GM21529 (cell line): ENCODE measurements at regions not wholly inside any gene's neighbourhood (a gene's known extent, or its start where the extent isn't known, plus 50 kb on each side); places are given as distances from the start of the nearest gene placed in this dataset.

Source experiments
- ATAC-seq: cut with Tn5 transposase; IDR thresholded peaks from one replicate; pipeline ENCODE4 v1.9.1; 2021; ENCODE audit not compliant: unreplicated experiment

- ATAC-seq = no peak
Observed at GRCh38 chr6:98107801-98108200, 726.6 kb upstream of the POU3F2 start.

GRCh38 chr6:98116455-98116854 lies 717.9 kb upstream of the POU3F2 start:
- ATAC-seq = no peak

DNA sequence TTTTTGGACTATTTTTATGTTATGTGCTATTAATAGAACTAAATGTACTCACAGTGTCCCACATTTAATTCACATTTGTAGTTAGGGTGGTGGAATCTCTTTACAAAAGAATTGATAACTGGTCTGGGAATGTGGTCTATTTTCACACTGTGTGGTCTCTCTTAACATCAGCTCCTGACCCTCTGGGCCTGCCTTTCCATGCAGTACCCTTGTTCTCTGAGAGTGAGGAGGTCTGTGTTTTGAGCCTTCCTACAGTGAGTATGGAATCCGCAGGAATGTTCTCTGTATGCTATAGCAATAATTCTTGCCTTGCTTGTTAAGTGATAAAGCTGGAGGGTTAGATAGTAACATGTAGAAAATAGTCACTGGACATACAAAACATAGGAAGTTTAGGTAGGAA lies 717.3 kb upstream of the POU3F2 start:
- ATAC-seq = no peak

- no peak for ATAC-seq
Observed at GRCh38 chr6:98118397-98119045, 715.9 kb upstream of the POU3F2 start.

- ATAC-seq = no peak
Observed at GRCh38 chr6:98124171-98124570, 710.2 kb upstream of the POU3F2 start.

GRCh38 chr6:98131290-98131990 lies 702.9 kb upstream of the POU3F2 start:
- ATAC-seq = no peak

- ATAC-seq = no peak
Observed at GRCh38 chr6:98136333-98136732, 698.0 kb upstream of the POU3F2 start.

- ATAC-seq = no peak
Observed at GRCh38 chr6:98137391-98137790, 697.0 kb upstream of the POU3F2 start.

GRCh38 chr6:98142839-98143238 lies 691.5 kb upstream of the POU3F2 start:
- no peak for ATAC-seq

DNA sequence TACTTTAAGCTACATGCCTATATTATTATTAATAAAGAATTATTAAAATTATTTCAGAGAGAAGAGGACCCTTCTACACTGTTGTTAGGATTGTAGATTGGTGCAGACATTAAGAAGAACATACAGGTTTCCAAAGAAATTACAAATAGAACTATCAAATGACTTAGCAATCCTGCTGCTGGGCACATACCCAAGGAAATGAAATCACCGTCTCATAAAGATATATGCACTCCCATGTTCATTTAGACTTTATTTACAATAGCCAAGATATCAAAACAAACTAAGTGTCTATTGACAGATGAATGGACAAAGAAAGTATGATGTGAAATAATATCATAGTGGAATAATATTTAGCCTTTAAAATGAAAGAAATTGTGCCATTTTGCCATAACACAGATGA lies 687.7 kb upstream of the POU3F2 start:
- no peak for ATAC-seq

DNA sequence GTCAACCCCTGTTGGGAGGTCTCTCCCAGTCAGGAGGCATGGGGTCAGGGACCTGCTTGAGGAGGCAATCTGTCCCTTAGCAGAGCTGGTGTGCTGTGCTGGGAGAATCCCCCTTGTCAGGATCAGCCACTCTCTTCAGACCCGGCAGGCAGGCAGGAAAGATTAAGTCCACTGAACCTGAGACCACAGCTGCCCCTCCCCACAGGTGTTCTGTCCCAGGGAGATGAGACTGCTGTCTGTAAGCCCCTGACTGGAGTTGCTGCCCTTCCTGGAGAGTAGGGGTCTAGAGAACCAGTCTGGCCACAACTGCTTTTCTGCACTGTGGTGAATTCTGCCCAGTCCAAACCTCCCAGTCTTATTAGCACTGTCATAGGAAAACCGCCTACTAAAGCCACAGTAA lies 677.8 kb upstream of the POU3F2 start:
- ATAC-seq = no peak

DNA sequence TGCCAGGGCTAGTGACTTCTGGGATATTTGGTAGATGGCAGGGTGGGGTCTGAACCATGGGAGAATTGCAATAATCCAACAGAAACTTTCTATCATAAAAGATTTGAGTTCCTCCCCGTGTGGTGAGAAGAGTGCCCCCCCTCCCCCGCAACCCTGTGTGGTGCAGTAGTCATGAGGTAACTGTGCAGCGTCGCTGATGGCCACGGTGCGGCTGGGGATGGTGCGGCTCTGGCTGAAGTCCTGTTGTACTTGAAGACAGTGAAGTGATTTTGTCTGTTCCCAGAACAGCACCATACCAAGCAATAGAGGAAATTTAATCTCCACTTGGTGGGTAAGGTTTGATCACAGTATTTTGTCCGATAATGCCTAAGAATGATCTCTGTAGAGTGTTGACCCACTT lies 654.8 kb upstream of the POU3F2 start:
- ATAC-seq = no peak

DNA sequence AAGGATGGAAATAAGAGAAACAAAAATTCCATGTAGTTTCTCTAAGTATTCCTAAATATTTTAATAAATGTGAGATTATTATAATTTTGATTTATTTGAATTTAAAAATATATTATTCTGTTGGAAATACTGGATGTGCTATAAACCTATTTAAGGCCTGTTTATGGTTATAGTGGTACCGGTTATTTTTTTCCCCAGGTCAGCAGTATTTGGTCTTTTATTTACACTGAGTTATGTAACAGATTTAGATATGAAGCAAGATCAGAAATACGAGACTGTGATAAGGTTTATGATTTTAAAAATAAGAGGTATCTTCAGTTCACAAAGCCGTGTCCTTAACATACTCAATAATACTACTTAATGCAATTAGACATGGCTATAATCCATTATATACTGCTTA lies 634.3 kb upstream of the POU3F2 start:
- no peak for ATAC-seq

DNA sequence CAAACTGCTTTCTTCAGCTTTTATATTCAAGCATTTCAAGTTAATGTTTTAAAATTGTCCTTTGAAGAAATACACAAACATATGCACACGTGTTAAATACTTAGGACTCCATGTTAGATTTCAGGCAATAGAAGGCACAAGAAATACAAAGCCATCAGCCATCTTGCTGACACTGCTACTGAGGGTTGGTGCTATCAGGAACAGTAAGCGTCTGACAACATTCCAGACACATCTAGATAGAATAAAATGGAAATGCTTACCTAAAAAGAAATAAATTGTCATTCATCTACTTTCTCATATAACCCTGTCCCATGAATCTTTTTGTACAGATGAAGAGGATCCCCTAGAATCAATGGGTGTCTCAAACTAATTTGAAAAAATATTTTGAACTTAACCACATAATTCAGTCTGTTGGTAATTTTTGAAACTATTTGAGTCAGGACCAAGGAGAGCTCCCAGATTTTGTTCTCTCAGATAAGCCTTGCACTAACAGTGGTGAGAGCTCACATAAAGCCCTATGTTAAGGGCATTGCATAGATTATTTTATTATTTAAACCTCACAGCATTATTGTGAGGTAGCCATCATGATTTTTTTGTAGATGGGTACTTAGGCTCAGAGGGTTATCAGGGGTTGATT lies 631.1 kb upstream of the POU3F2 start:
- no peak for ATAC-seq

- no peak for ATAC-seq
Observed at GRCh38 chr6:98212468-98212867, 621.9 kb upstream of the POU3F2 start.

GRCh38 chr6:98215531-98215930 lies 618.8 kb upstream of the POU3F2 start:
- no peak for ATAC-seq

DNA sequence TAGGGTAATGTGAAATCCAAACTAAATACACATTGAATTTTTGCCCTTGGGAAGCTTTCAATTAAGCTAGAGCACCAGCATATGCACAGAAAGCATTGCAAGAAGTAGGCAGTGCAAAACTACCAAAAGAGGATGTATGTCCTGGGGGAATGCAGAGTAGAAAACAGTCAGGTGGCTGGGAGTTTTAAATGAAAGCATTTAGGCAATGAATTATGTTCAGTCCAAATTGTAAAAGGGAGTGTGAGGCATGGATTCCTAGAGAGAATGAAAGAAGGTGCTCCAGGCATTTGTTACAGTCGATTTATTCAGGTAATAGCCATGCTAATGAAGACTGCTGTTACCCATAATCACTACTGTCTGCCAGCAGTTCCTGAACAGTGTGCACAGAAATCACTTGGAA lies 604.1 kb upstream of the POU3F2 start:
- ATAC-seq = no peak

DNA sequence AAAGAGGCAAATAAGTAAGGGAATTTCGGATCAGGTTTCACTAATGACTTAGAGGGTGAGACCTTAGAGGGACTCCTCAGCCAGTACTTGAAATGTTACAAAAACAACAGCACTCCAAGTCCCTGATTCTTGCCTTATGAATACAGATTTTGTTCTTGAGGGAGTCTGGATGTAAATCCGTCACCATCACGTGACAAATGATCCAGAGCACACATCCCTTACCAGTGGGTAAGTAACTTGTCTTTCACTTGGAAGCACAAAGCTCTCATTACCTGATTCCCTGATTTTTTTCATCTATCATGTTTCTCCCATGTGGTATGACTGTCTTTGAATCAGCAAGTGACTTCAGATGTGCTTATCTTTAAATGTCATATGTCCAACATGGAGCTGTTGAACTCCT lies 595.3 kb upstream of the POU3F2 start:
- ATAC-seq = no peak

DNA sequence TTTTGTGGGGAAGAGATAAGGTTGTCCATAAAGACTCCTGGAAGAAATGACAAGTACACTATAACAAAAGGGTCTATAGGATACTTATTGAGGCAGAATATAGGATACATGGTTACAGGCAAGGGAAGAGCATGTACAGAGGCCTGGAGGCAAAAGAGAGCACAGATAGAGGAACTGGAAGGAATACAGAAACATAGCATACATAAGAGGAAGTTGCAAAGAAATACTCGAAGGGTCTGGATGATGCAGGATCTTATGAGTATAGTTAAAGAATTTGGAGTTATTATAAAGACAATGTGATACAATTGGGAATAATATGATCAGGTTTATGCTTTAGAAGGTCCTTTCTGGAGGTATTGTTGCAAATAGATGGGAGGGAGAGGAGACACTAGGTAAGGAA lies 592.7 kb upstream of the POU3F2 start:
- no peak for ATAC-seq

GRCh38 chr6:98254624-98255023 lies 579.8 kb upstream of the POU3F2 start:
- ATAC-seq = no peak

DNA sequence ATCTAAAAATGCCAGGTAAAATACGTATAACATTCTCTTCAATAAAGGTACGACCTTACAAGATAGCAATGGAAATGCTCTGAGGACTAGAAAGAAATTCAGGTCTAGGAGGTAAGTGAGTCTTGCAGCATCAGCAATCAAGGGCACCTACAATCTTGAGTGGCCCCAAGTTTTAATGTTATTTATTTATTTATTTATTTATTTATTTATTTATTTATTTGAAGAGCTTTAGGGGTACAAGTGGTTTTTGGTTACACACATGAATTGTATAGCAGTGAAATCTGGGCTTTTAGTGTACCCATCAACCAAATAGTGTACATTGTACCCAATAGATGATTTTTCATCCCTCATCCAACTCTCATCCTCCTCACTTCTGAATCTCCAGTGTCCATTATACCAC lies 574.0 kb upstream of the POU3F2 start:
- ATAC-seq = no peak

DNA sequence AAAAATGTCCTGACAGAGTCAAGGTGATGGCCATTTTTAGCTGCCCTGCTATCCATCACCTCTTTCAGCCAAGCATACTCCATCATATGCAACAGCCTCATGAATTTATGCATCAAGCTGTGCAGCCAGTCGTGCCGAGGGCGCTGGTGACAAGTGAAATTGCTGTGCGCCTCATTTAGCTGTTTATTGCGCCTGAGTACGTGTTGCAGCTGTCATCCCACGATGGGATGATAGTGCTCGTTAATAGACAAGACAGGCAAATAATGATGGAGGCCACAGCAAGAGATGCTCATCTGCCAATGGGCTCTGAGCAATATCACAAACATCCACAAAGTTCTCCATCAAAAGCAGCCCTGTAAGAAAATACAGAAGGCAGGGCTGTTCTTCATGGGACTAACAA lies 562.3 kb upstream of the POU3F2 start:
- ATAC-seq = no peak

DNA sequence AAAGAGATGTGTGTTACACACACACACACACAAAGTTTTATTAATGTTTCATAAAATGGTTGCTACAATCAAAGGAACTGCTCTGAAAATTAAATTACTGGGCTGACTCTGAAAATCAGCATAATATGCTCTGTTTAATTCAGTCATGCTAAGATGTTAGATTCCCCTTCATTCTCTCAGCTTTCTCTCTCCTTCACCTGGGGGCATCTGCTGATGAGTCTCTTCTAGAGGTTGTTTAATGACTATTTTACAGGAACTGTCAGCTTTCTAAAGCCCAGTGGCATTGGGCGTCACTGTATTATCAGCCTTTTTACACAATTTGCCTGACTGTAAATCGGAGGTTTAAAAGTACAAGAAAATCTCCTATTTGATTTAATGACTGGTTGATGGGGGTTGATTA lies 559.7 kb upstream of the POU3F2 start:
- no peak for ATAC-seq
